Endothelial cell of hepatic sinusoid (primary cell): ENCODE measurements at regions not wholly inside any gene's neighbourhood (a gene's known extent, or its start where the extent isn't known, plus 50 kb on each side); places are given as distances from the start of the nearest gene placed in this dataset.

Experiments used
- in situ Hi-C: cut with HindIII; loops from 2 replicates; pipeline ENCODE4 v1.10.0; 2017; ENCODE audit warnings: low sequenced_read_pairs

DNA sequence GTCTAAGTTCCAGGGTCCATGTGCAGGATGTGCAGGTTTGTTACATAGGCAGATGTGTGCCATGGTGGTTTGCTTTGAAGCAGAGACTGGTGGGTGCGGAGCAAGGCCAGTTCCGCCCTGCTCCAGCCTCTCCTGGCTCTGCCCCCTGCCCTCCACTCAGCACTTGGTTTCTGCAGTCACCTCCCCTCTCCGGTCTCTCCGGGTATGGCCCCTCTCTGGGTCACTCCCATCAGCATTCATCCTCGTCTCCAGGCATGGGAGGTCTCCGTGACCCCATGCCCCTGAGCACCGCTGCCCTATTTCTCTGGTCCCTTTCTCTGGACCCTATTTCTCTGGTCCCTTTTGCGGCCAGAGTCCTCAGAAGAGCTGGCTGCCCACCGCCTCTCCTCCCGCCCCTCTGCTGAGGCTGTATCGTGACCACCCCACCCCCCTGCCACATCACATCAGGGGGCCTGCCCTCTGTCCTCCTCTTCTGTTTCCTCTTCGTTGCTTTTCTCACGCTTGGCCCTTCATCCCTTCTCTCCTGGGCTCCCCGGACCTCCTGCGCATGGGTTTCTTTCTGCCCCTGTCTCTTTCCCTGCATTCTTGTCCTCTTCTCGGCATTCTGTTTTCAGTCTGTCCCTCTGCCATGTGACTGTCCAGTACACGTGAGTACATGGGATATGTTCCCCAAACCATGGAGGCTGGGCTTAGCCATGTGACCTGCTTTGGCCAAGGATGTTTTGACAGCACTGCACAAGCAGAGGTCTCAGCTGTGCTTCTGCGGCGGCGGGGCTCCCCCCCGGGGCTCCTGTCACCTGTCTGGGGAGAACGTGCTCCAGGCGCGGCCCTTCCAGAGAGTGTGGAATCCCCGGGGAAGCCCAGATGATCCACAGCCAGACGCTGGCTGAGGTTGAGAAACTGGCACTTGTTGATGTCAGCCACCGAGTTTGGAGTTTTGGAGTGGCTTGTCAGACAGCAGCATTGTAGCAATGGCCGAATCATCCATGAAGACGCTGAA, 54.4 kb upstream of the C1orf174 start:
- in situ Hi-C loops = no loop called here

DNA sequence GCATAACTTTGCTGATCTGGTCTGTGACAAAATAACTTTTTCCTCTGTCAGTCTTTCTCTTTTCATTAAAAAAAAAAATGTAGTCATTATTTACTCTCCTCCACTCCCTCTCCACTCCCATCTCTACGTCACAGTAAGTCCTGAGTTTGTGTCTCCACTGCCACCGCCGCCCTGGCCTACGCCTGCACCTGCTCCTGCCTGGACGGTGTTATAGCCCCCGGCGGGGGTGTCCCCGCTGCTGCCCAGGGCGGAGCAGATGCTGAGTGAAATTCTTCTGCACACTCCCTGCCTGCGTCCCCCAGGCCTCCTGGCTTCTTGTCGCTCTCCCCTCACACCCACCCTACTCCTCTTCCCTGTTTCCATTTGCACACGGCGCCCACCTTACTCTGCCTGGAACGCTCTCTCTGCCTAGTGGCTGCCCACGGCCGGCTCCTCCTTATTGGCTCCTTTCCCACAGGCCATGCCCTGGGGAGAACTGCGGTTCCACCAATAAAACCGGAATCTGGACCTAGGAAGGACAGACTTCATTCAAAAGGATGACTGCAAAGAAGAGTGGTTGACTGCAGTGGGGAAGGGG, 55.2 kb upstream of the C1orf174 start:
- in situ Hi-C loops = no loop called here

GRCh38 chr1:3956527-3957170, 56.6 kb upstream of the C1orf174 start:
- in situ Hi-C loops = no loop called here

GRCh38 chr1:3959361-3959760, 59.3 kb upstream of the C1orf174 start:
- in situ Hi-C loops = no loop called here

GRCh38 chr1:3963554-3963953, 63.5 kb upstream of the C1orf174 start:
- in situ Hi-C loops = no loop called here

DNA sequence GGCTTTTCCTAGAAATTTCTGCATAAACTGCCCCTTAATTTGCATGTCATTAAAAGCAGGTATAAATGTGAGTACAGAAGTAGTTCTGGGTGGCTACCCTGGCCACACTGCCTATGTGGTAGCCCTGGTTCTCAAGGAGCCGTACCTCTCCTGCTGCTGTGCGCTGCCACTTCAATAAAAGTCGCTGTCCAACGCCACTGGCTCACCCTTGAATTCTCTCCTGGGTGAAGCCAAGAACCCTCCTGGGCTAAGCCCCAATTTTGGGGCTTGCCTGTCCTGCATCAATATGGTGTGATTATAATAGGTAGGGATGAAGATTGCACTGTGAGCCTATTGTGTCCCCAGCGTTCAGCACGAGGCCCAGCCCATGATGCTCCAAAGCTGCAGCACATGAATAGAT, 65.6 kb upstream of the C1orf174 start:
- in situ Hi-C loops = no loop called here

- in situ Hi-C loops = no loop called here
Observed at GRCh38 chr1:3968851-3969250, 68.8 kb upstream of the C1orf174 start.

- in situ Hi-C loops = no loop called here
Observed at GRCh38 chr1:3971981-3972380, 71.9 kb upstream of the C1orf174 start.

DNA sequence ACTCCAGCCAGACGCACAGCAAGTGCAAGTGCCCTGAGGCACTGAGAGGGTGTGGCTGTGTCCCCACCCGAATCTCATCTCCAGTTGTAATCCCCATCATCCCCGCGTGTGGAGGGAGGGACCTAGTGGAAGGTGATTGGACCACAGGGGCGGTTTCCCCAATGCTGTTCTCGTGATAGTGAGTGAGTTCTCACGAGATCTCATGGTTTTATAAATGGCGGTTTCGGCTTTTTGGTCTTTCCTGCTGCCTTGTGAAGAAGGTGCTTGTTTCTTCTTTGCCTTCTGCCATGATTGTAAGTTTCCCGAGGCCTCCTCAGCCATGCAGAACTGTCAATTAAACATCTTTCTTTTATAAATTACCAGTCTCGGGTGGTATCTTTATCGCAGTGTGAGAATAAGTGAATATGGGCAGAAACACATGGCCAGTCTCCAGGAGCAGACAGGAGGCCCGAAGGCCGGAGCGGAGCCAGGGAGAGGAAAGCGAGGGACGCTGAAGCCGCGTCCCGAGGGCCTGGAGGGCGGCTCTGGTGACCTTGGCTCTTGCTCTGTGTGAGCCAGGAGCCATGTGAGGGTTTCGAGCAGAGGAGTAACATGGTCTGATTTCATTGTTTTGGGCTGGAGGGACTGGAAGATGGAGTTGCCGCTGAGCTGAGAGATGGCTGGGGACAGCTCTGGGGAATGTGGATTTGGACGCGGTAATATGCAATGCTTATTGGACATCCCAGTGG, 76.0 kb upstream of the C1orf174 start:
- in situ Hi-C loops = no loop called here

DNA sequence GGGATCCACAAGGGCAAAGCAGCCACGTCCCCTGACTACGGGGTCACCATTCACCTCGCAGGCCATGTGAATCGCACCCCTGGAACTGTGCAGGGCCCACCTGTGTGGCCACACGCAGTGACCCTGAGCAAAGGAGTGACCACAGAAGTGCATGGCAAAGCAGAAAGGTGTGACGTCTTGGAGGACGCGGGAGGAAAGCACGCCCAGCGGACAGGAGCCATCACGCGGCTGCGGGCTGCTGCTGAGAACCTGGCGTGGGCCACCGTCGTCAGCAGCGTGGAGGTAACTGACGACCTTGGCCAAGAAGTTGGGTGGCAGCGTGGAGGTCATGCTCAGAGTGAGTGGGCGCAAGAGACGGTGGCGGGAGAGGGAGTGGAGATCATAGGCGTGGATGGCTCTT, 76.7 kb upstream of the C1orf174 start:
- in situ Hi-C loops = no loop called here

DNA sequence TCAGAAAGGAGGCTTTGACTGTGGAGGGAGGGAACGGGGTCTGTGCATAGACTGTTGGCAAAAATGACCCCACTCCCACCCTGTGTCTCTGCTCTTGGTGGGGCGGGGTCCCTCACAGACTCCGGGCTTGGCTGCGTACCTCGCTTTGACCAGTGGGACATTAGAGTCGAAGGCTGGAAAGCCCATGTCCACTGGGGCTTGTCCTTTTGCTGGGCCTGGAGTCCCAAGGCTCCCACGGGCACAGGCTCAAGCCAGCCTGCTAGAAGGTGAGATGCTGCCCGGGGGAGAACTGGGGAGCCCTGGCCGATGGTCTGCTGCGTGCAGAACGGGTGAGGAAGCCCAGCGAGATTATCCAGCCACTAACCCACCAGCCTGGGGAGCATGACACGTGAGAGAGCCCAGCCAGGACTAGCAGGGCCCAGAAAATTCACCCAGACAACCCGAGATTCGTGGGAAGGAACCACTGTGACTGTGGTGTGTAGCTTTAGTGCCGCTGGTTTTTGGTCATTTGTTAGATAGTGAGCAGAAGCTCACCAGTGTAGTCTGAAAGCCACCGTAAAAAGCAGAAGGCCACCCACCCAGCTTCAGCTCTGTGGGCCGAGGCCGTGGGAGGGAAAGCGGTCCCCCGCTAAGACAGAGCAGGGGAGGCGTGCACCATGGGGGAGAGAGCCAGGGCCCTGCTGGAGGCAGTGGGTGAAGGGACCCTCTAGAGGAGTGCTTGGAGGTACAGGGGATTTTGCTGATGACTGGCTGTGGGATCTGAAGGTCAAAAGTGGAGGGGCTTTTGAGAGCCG, 78.3 kb upstream of the C1orf174 start:
- in situ Hi-C loops = no loop called here

- in situ Hi-C loops = no loop called here
Observed at GRCh38 chr1:3978990-3979325, 78.9 kb upstream of the C1orf174 start.

DNA sequence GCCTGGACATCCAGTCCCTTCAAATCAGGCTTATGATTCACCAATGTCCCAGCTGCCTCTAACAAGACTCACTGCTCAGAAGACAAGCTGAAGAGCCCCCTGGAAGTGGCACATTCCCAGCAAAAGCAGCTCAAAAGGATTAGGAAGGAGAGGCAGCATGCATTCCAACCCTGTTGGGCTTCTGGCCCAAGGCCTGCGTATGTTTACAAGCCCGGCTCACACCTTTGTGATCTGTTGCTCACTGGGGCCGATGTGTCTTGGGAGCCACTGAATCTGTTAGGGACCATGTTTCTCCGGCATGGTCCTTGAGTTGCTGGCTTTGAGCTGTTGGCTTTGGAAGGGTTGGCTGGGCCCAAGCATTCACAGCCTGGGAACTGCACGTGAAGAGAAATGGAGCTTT, 81.2 kb upstream of the C1orf174 start:
- in situ Hi-C loops = no loop called here

DNA sequence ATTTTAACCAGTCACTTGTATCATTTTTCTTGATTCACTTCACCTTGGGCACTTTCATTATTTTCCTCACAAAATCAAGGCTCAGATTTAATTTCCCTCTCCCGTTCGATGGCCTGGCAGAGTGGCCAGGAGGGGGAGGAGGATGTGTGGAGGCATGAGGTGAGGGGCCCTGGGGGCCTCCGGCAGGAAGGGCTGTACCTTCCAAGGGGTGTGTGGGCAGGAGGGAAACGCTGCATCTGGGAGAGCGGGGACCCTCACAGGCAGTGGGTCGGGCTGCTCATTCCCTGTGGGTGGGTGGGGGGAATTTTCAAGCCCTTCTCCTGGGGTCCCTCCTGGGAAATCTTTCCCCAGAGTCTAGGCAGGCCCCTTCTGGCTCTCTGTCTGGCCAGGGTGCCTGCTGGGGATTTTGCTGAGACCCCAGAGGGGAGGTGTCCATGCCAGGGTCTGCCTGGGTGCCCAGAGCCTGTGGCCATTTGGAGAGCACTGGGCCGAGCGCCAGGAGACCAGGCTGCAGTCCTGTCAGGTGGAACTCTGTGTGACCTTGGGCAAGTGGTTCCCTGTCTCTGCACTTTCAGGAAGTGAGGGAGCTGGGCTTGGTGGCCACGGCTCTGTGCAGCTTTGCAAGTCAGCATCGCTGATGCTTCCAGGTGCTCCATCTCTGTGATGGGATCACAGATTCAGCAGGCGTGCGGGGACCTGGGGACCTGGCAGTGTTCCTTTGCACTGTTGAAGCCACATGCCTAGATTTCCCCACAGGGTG, 81.9 kb upstream of the C1orf174 start:
- in situ Hi-C loops = no loop called here

GRCh38 chr1:3983181-3983580, 83.1 kb upstream of the C1orf174 start:
- in situ Hi-C loops = no loop called here

GRCh38 chr1:3984586-3984985, 84.5 kb upstream of the C1orf174 start:
- in situ Hi-C loops = no loop called here

DNA sequence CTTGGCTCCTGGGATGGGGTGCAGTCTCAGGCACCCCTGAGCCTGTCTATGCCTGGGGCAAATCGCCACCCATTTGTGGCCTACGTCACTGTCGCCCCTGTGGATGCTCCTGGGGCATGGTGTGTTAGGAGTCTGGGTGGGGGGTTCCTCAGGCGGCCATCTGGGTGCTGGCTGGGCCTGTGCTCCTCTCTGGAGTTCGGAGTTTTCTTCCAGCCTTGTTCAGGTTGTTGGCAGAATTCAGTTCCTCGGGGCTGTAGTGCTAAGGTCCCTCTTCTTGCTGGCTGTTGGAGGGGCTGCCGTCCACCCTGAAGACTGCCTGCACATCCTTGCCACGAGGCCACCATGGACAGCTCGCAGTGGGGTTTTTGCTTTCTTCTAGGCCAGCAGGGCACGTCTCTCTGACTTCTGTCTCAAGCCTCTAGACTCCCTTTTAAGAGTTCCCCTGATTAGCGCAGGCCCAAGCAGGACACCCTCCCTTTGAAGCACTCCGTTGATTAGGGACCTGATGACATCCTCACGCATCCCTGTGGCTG, 86.7 kb upstream of the C1orf174 start:
- in situ Hi-C loops = no loop called here

- in situ Hi-C loops = no loop called here
Observed at GRCh38 chr1:3987669-3988235, 87.7 kb upstream of the C1orf174 start.

- in situ Hi-C loops = no loop called here
Observed at GRCh38 chr1:3988431-3988830, 88.4 kb upstream of the C1orf174 start.
